ENCODE measurements at regions not wholly inside any gene's neighbourhood (a gene's known extent, or its start where the extent isn't known, plus 50 kb on each side); places are given as distances from the start of the nearest gene placed in this dataset.
"Not testable (repeated sequence)": the region's sequence is repeated elsewhere in the genome, so short reads cannot be mapped to it uniquely, and the experiment has no call there.

- no peak for DNase-seq
These were observed 452.4 kb upstream of the GRAMD2B start for GRCh38 chr5:125970631-125971307.

- DNase-seq, result no peak
These were observed 450.5 kb upstream of the GRAMD2B start for GRCh38 chr5:125972706-125973105.

GRCh38 chr5:125974679-125975078 lies 448.5 kb upstream of the GRAMD2B start:
- no peak for DNase-seq

GRCh38 chr5:125976421-125977000 lies 446.7 kb upstream of the GRAMD2B start:
- no peak for DNase-seq

GRCh38 chr5:125978015-125978414 lies 445.2 kb upstream of the GRAMD2B start:
- DNase-seq, result no peak

- no peak for DNase-seq
These were observed 443.6 kb upstream of the GRAMD2B start for GRCh38 chr5:125979636-125980035.

- no peak for DNase-seq
These were observed 442.2 kb upstream of the GRAMD2B start for GRCh38 chr5:125981016-125981415.

GRCh38 chr5:125987677-125988255 lies 435.4 kb upstream of the GRAMD2B start:
- no peak for DNase-seq

- no peak for DNase-seq
These were observed 431.2 kb upstream of the GRAMD2B start for GRCh38 chr5:125992050-125992449.

- not testable (repeated sequence) for DNase-seq
These were observed 423.8 kb upstream of the GRAMD2B start for GRCh38 chr5:125999271-126000030.

- DNase-seq, result no peak
These were observed 422.7 kb upstream of the GRAMD2B start for GRCh38 chr5:126000507-126000906.

GRCh38 chr5:126002222-126002897 lies 420.8 kb upstream of the GRAMD2B start:
- peak; percentile 96 for DNase-seq

- DNase-seq, result peak; percentile 92
These were observed 419.9 kb upstream of the GRAMD2B start for GRCh38 chr5:126003309-126003708.

- DNase-seq, result no peak
These were observed 418.6 kb upstream of the GRAMD2B start for GRCh38 chr5:126004636-126005035.

- DNase-seq, result peak; percentile 72
These were observed 415.4 kb upstream of the GRAMD2B start for GRCh38 chr5:126007841-126008240.

GRCh38 chr5:126009566-126009965 lies 413.6 kb upstream of the GRAMD2B start:
- no peak for DNase-seq

- not testable (repeated sequence) for DNase-seq
These were observed 411.7 kb upstream of the GRAMD2B start for GRCh38 chr5:126011526-126011925.

GRCh38 chr5:126014676-126015075 lies 408.5 kb upstream of the GRAMD2B start:
- DNase-seq, result no peak

GRCh38 chr5:126015235-126016181 lies 407.7 kb upstream of the GRAMD2B start:
- DNase-seq, result peak; percentile 61

- no peak for DNase-seq
These were observed 407.0 kb upstream of the GRAMD2B start for GRCh38 chr5:126016256-126016655.

- DNase-seq, result no peak
These were observed 406.1 kb upstream of the GRAMD2B start for GRCh38 chr5:126017096-126017495.

GRCh38 chr5:126020770-126021169 lies 402.4 kb upstream of the GRAMD2B start:
- no peak for DNase-seq
